HEK293 (cell line): ENCODE measurements at regions not wholly inside any gene's neighbourhood (a gene's known extent, or its start where the extent isn't known, plus 50 kb on each side); places are given as distances from the start of the nearest gene placed in this dataset.
A peak's percentile ranks its signal among the peaks of the same experiment; 100 is the strongest.

ENCODE experiments used
- CTCF ChIA-PET: fragments of 350-600 bp; formaldehyde crosslinking; extraction: SDS; loops from one replicate; lab custom pipeline; 2021; ENCODE audit warnings: antibody characterized with exemption; lab: Yijun Ruan, JAX
- POLR2A ChIA-PET: fragments of 300-600 bp; formaldehyde crosslinking; extraction: SDS; loops from one replicate; lab custom pipeline; 2020; ENCODE audit warnings: antibody characterized with exemption, inconsistent platforms; lab: Yijun Ruan, JAX
- H3K27ac ChIP-seq: fragments of 200-500 bp; sonication (Bioruptor generic); 2 replicates; pipeline ENCODE4 v1.5.1; 2014; ENCODE audit warnings: low read depth, low read length, control low read depth, inconsistent platforms; ENCODE audit errors: extremely low read depth
- H3K36me3 ChIP-seq, 2 experiments: fragments of 200-500 bp in 1 of 2; sonication (Bioruptor generic) in 1 of 2; 1 replicate in 1 of 2; 2 replicates in 1 of 2; pipeline ENCODE4 v1.5.1; 2014 to 2017; ENCODE audit warnings: inconsistent platforms in 2 of 2, low read length in 2 of 2; ENCODE audit not compliant: control insufficient read depth in 2 of 2, insufficient read depth in 1 of 2
- H3K4me1 ChIP-seq: fragments of 200-500 bp; sonication (Bioruptor generic); 2 replicates; pipeline ENCODE4 v1.5.1; 2014; ENCODE audit warnings: mild to moderate bottlenecking, low read length, inconsistent platforms; ENCODE audit not compliant: control insufficient read depth, insufficient read depth
- H3K4me3 ChIP-seq: 2 replicates; pipeline ENCODE4 v1.5.1; 2011; ENCODE audit warnings: low read depth, mild to moderate bottlenecking, control low read depth, low read length, moderate library complexity
- H3K9me3 ChIP-seq: fragments of 200-500 bp; sonication (Bioruptor generic); 2 replicates; pipeline ENCODE4 v1.5.1; 2014; ENCODE audit warnings: low read depth, low read length, inconsistent platforms; ENCODE audit not compliant: control insufficient read depth, insufficient read depth
- KLF17 ChIP-seq: fragments of 450-650 bp; formaldehyde crosslinking; IDR thresholded peaks from 2 replicates; pipeline ENCODE4 v1.5.1; 2016; ENCODE audit warnings: missing biosample characterization, missing genetic modification characterization
- SCRT2 ChIP-seq: fragments of 450-650 bp; formaldehyde crosslinking; IDR thresholded peaks from 2 replicates; pipeline ENCODE4 v1.5.1; 2016; ENCODE audit warnings: missing biosample characterization, missing genetic modification characterization
- SP3 ChIP-seq: fragments of 450-650 bp; formaldehyde crosslinking; IDR thresholded peaks from 2 replicates; pipeline ENCODE4 v1.5.1; 2016; ENCODE audit warnings: missing biosample characterization, missing genetic modification characterization
- ZFHX2 ChIP-seq: fragments of 450-650 bp; formaldehyde crosslinking; conservative IDR thresholded peaks from 2 replicates; pipeline ENCODE4 v1.5.1; 2016; ENCODE audit warnings: missing biosample characterization, missing genetic modification characterization
- ZFP37 ChIP-seq: fragments of 450-650 bp; formaldehyde crosslinking; IDR thresholded peaks from 2 replicates; pipeline ENCODE4 v1.5.1; 2016; ENCODE audit warnings: missing biosample characterization, missing genetic modification characterization
- ZFP41 ChIP-seq: fragments of 450-650 bp; formaldehyde crosslinking; IDR thresholded peaks from 2 replicates; pipeline ENCODE4 v1.5.1; 2016; ENCODE audit warnings: missing biosample characterization, missing genetic modification characterization, borderline replicate concordance
- ZNF121 ChIP-seq: fragments of 450-650 bp; formaldehyde crosslinking; IDR thresholded peaks from 2 replicates; pipeline ENCODE4 v1.5.1; 2016; ENCODE audit warnings: missing biosample characterization, missing genetic modification characterization
- ZNF16 ChIP-seq: fragments of 450-650 bp; formaldehyde crosslinking; IDR thresholded peaks from 2 replicates; pipeline ENCODE4 v1.5.1; 2016; ENCODE audit warnings: low read depth, missing biosample characterization, missing genetic modification characterization
- ZNF404 ChIP-seq: fragments of 450-650 bp; formaldehyde crosslinking; IDR thresholded peaks from 2 replicates; pipeline ENCODE4 v1.5.1; 2017; ENCODE audit warnings: missing biosample characterization, missing genetic modification characterization
- ZNF548 ChIP-seq: fragments of 450-650 bp; formaldehyde crosslinking; IDR thresholded peaks from 2 replicates; pipeline ENCODE4 v1.5.1; 2016; ENCODE audit warnings: missing biosample characterization, missing genetic modification characterization
- ZNF585B ChIP-seq: fragments of 450-650 bp; formaldehyde crosslinking; IDR thresholded peaks from 2 replicates; pipeline ENCODE4 v1.5.1; 2016; ENCODE audit warnings: missing biosample characterization, missing genetic modification characterization
- ZNF645 ChIP-seq: fragments of 450-650 bp; formaldehyde crosslinking; IDR thresholded peaks from 2 replicates; pipeline ENCODE4; 2016; ENCODE audit warnings: missing biosample characterization, missing genetic modification characterization
- ZNF654 ChIP-seq: fragments of 450-650 bp; formaldehyde crosslinking; IDR thresholded peaks from 2 replicates; pipeline ENCODE4 v1.5.1; 2016; ENCODE audit warnings: low read depth, missing biosample characterization, missing genetic modification characterization
- ZNF747 ChIP-seq: fragments of 450-650 bp; formaldehyde crosslinking; IDR thresholded peaks from 2 replicates; pipeline ENCODE4 v1.5.1; 2016; ENCODE audit warnings: missing biosample characterization, missing genetic modification characterization
- ZNF777 ChIP-seq: fragments of 450-650 bp; formaldehyde crosslinking; IDR thresholded peaks from 2 replicates; pipeline ENCODE4 v1.5.1; 2017; ENCODE audit warnings: missing biosample characterization, missing genetic modification characterization, borderline replicate concordance
- ZNF837 ChIP-seq: fragments of 450-650 bp; formaldehyde crosslinking; IDR thresholded peaks from 2 replicates; pipeline ENCODE4 v1.5.1; 2016; ENCODE audit warnings: missing biosample characterization, missing genetic modification characterization
- ZSCAN4 ChIP-seq: fragments of 450-650 bp; formaldehyde crosslinking; IDR thresholded peaks from 2 replicates; pipeline ENCODE4 v1.5.1; 2017; ENCODE audit warnings: missing biosample characterization, missing genetic modification characterization
- TF ChIP-seq, protein P1 (sequence below): fragments of 450-650 bp; formaldehyde crosslinking; optimal IDR thresholded peaks from 2 replicates; pipeline ENCODE3; 2016; ENCODE audit warnings: missing biosample characterization, mild to moderate bottlenecking, missing genetic modification characterization

DNA sequence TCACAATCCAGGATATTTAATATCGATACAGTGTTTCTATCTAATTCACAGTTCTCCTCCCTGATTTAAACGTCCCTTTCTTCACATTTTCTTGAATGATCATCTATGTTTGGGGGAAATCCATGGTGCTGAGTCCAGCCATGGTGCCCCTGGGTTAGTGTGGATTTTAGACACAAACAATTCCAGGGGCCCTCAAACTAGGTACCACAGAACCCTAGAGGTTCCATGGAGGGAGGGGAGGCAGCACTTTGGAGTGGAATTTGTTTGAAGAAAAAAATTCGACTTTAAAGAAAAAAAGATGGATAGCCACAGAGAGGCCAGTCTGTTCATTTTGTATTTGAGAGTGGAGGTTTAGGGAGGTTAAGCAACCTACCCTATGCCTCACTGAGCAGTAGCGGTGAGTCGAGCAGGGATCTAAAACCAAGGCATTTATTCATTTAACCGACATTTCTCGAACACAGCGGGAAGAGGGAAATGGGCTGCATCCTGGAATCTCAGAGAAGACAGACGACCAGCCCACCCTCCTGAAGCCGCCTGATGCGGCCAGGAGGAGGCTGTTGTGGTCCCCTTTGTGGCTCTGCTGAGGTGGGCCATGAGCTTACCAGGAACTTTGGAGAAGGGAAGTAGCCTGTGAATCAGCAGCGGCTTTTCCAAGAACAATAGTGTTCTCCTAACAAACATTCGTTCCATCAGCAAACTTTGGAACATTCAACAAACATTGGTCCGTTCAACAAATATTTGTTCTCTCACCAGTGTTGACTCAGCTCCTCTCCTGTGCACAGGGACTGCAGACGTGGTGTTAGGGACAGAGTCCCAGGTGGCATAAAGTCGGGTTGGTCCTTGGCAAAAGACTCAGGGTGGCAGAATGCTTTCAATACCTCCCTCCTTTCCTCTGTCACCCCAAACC is 103.5 kb upstream of the ZBTB40 start (continued):
- TF ChIP-seq SP3 (tag by site-specific recombination) (no peak), ZNF548 (tag by site-specific recombination) (no peak), ZFP41 (no peak), ZNF654 (tag by site-specific recombination) (no peak), ZNF777 (tag by site-specific recombination) (no peak)

- peaks cover 8% of the 10 kb centered on the region for H3K4me1 ChIP-seq
- H3K9me3 ChIP-seq, result no peaks in the 10 kb centered on the region
- CTCF ChIA-PET, result interaction anchor here (0.6 to 0.7 kb wide), 2 partner anchors 135 to 1185 kb away, joined by 3 read pairs; no protein-coding TSS in a partner anchor
- no peak overlapping the region for H3K27ac ChIP-seq
- POLR2A ChIA-PET, result no interaction called here
- TF ChIP-seq SP3 (tag by site-specific recombination) (no peak), ZFP37 (no peak), ZNF585B (tag by site-specific recombination) (no peak), ZNF645 (tag by site-specific recombination) (no peak), ZNF121 (no peak), KLF17 (tag by site-specific recombination) (no peak), ZNF16 (no peak), ZFHX2 (tag by site-specific recombination) (peak; percentile 33), ZNF837 (tag by site-specific recombination) (no peak), ZSCAN4 (peak; percentile 49; the same call in 1 of the 2 replicates), SCRT2 (tag by site-specific recombination) (no peak), ZNF404 (no peak), ZNF747 (tag by site-specific recombination) (no peak)
- TF ChIP-seq, protein P1, sequence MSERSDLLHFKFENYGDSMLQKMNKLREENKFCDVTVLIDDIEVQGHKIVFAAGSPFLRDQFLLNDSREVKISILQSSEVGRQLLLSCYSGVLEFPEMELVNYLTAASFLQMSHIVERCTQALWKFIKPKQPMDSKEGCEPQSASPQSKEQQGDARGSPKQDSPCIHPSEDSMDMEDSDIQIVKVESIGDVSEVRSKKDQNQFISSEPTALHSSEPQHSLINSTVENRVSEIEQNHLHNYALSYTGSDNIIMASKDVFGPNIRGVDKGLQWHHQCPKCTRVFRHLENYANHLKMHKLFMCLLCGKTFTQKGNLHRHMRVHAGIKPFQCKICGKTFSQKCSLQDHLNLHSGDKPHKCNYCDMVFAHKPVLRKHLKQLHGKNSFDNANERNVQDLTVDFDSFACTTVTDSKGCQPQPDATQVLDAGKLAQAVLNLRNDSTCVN, result peak; percentile 9
- TF ChIP-seq, all 188 proteins: peak for 3
- H3K36me3 ChIP-seq, result no peaks in the 10 kb centered on the region
- H3K4me3 ChIP-seq, result no peak overlapping the region
Observed at GRCh38 chr1:22349362-22350043, 102.1 kb upstream of the ZBTB40 start.
